ENCODE measurements at regions not wholly inside any gene's neighbourhood (a gene's known extent, or its start where the extent isn't known, plus 50 kb on each side); places are given as distances from the start of the nearest gene placed in this dataset.

DNA sequence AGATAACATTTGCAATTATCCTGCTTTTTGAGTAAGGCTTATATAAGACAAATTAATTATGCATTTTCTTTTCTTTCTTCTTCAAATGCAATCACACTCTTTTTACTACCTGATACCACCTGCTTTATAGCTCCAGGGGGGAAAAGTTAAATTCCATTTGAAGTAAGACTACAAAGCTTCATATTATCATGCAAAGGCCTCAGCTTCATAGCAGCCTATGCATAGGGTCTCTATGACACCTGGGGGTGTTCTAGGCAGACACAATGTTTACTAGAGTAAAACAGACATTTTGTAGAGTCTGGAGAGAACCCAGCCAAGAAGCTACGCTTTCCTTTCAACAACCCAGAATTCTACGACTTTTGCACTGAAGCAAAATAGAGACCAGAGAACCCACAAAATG is 148.0 kb downstream of the MCHR2 start:
- Histone ChIP-seq H3K4me1 (ENCODE audit: control insufficient read depth, extremely low read depth, insufficient read depth, low read length) (peaks cover 9% of the 10 kb centered on the region), H3K27ac (ENCODE audit: control insufficient read depth, insufficient read depth, low read length) (no peak overlapping the region), H3K9me3 (ENCODE audit: control insufficient read depth, low read depth, low read length) (no peaks in the 10 kb centered on the region), H3K27me3 (ENCODE audit: control insufficient read depth, extremely low read depth, insufficient read depth, low read length) (no peaks in the 10 kb centered on the region), H3K4me2 (ENCODE audit: control insufficient read depth, extremely low read depth, insufficient read depth, low read depth, low read length) (no peak overlapping the region), H3K36me3 (ENCODE audit: control insufficient read depth in 2 of 2, extremely low read depth in 1 of 2, insufficient read depth in 2 of 2, low read length in 2 of 2) (no peaks in the 10 kb centered on the region), H2AFZ (ENCODE audit: control insufficient read depth, low read length) (no peak overlapping the region), H3K4me3 (ENCODE audit: control insufficient read depth in 2 of 3, extremely low read depth in 1 of 3, insufficient read depth in 2 of 3, low read depth in 1 of 3, low read length in 3 of 3) (no peak overlapping the region), H3K79me2 (ENCODE audit: control insufficient read depth, insufficient read depth, low read length) (no peaks in the 10 kb centered on the region), H4K20me1 (ENCODE audit: control insufficient read depth, extremely low read depth, insufficient read depth, low read length) (no peaks in the 10 kb centered on the region), H3K9me1 (ENCODE audit: control insufficient read depth, extremely low read depth, insufficient read depth, low read length) (no peaks in the 10 kb centered on the region), H3K9ac (ENCODE audit: control insufficient read depth, extremely low read depth, insufficient read depth, low read length) (no peak overlapping the region)
- TF ChIP-seq, protein P1, sequence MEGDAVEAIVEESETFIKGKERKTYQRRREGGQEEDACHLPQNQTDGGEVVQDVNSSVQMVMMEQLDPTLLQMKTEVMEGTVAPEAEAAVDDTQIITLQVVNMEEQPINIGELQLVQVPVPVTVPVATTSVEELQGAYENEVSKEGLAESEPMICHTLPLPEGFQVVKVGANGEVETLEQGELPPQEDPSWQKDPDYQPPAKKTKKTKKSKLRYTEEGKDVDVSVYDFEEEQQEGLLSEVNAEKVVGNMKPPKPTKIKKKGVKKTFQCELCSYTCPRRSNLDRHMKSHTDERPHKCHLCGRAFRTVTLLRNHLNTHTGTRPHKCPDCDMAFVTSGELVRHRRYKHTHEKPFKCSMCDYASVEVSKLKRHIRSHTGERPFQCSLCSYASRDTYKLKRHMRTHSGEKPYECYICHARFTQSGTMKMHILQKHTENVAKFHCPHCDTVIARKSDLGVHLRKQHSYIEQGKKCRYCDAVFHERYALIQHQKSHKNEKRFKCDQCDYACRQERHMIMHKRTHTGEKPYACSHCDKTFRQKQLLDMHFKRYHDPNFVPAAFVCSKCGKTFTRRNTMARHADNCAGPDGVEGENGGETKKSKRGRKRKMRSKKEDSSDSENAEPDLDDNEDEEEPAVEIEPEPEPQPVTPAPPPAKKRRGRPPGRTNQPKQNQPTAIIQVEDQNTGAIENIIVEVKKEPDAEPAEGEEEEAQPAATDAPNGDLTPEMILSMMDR (optimal IDR thresholded peaks at IDR 0.05 in 1 of 3, IDR thresholded peaks at IDR 0.05 in 1 of 3, conservative IDR thresholded peaks at IDR 0.05 in 1 of 3; ENCODE audit: extremely low read depth in 1 of 3, insufficient read depth in 2 of 3, low read length in 3 of 3) = no peak
- no peak for TF ChIP-seq EZH2 (IDR thresholded peaks at IDR 0.05; ENCODE audit: low read length)
- FAIRE-seq = no peak
- no peak for DNase-seq (ENCODE audit: low read depth, low spot score)
- dilution Hi-C loops (cut with MboI; ENCODE audit: extremely low pct_ligation_motif_present, low sequenced_read_pairs) = no loop called here

DNA sequence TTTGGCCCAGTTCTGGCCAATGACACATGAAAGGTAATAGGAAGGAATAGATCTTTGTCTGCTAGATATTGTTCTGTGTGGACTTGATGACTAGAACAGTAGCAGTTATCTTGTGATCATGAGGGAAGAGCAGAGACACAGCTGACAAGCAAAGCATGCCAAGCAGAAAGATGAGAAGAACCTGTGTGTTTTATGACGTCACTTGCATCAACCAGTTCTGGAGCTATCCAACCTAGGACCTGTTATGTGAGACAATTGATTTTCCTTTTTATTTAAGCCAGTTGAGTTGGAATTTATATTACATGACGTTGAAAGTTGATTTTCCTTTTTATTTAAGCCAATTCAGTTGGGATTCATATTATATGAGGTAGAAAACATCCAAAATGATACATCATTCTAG is 143.2 kb downstream of the MCHR2 start:
- no peak overlapping the region for H3K4me3 ChIP-seq (ENCODE audit: control insufficient read depth in 2 of 3, extremely low read depth in 1 of 3, insufficient read depth in 2 of 3, low read depth in 1 of 3, low read length in 3 of 3)
- TF ChIP-seq, protein P1 (optimal IDR thresholded peaks at IDR 0.05 in 1 of 3, IDR thresholded peaks at IDR 0.05 in 1 of 3, conservative IDR thresholded peaks at IDR 0.05 in 1 of 3; ENCODE audit: extremely low read depth in 1 of 3, insufficient read depth in 2 of 3, low read length in 3 of 3) = no peak
- no peak overlapping the region for H3K27ac ChIP-seq (ENCODE audit: control insufficient read depth, insufficient read depth, low read length)
- H2AFZ ChIP-seq (ENCODE audit: control insufficient read depth, low read length) = no peak overlapping the region
- dilution Hi-C loops (cut with MboI; ENCODE audit: extremely low pct_ligation_motif_present, low sequenced_read_pairs) = loop anchor here (25.0 kb wide), 1 partner anchor 236 kb away; no protein-coding TSS in a partner anchor
- H4K20me1 ChIP-seq (ENCODE audit: control insufficient read depth, extremely low read depth, insufficient read depth, low read length) = no peaks in the 10 kb centered on the region
- no peak overlapping the region for H3K9ac ChIP-seq (ENCODE audit: control insufficient read depth, extremely low read depth, insufficient read depth, low read length)
- no peaks in the 10 kb centered on the region for H3K36me3 ChIP-seq (ENCODE audit: control insufficient read depth in 2 of 2, extremely low read depth in 1 of 2, insufficient read depth in 2 of 2, low read length in 2 of 2)
- no peak overlapping the region for H3K4me2 ChIP-seq (ENCODE audit: control insufficient read depth, extremely low read depth, insufficient read depth, low read depth, low read length)
- H3K79me2 ChIP-seq (ENCODE audit: control insufficient read depth, insufficient read depth, low read length) = no peaks in the 10 kb centered on the region
- DNase-seq (ENCODE audit: low read depth, low spot score) (no peak), FAIRE-seq (no peak)
- H3K9me1 ChIP-seq (ENCODE audit: control insufficient read depth, extremely low read depth, insufficient read depth, low read length) = no peaks in the 10 kb centered on the region
- H3K9me3 ChIP-seq (ENCODE audit: control insufficient read depth, low read depth, low read length) = no peaks in the 10 kb centered on the region
- H3K4me1 ChIP-seq (ENCODE audit: control insufficient read depth, extremely low read depth, insufficient read depth, low read length) = no peaks in the 10 kb centered on the region
- H3K27me3 ChIP-seq (ENCODE audit: control insufficient read depth, extremely low read depth, insufficient read depth, low read length) = peaks cover 3% of the 10 kb centered on the region
